HG03469 (cell line): ENCODE measurements at regions not wholly inside any gene's neighbourhood (a gene's known extent, or its start where the extent isn't known, plus 50 kb on each side); places are given as distances from the start of the nearest gene placed in this dataset.

ENCODE experiments used
- ATAC-seq: cut with Tn5 transposase; IDR thresholded peaks from one replicate; pipeline ENCODE4 v1.9.1; 2021; ENCODE audit warnings: mild to moderate bottlenecking, moderate library complexity, moderate number of reproducible peaks; ENCODE audit not compliant: unreplicated experiment

GRCh38 chr4:100130964-100131363 is 59.3 kb downstream of the DDIT4L start:
- no peak for ATAC-seq

- ATAC-seq: no peak
Measured at GRCh38 chr4:100130491-100130890, 59.8 kb downstream of the DDIT4L start.

GRCh38 chr4:100129774-100130173 is 60.5 kb downstream of the DDIT4L start:
- ATAC-seq: no peak

- ATAC-seq: no peak
Measured at GRCh38 chr4:100128338-100128737, 61.9 kb downstream of the DDIT4L start.

GRCh38 chr4:100124715-100125114 is 65.6 kb downstream of the DDIT4L start:
- ATAC-seq: no peak

- ATAC-seq: no peak
Measured at GRCh38 chr4:100118181-100118580, 72.1 kb downstream of the DDIT4L start.

- ATAC-seq: no peak
Measured at GRCh38 chr4:100117750-100118149, 72.5 kb downstream of the DDIT4L start.

GRCh38 chr4:100114909-100115308 is 75.4 kb downstream of the DDIT4L start:
- no peak for ATAC-seq

- no peak for ATAC-seq
Measured at GRCh38 chr4:100113732-100114131, 76.5 kb downstream of the DDIT4L start.

GRCh38 chr4:100113096-100113495 is 77.2 kb downstream of the DDIT4L start:
- no peak for ATAC-seq

- ATAC-seq: no peak
Measured at GRCh38 chr4:100109921-100110320, 80.3 kb downstream of the DDIT4L start.

- ATAC-seq: no peak
Measured at GRCh38 chr4:100108869-100109268, 81.4 kb downstream of the DDIT4L start.

- peak; percentile 100 for ATAC-seq
Measured at GRCh38 chr4:100106982-100107381, 83.3 kb downstream of the DDIT4L start.

- no peak for ATAC-seq
Measured at GRCh38 chr4:100103671-100104070, 86.6 kb downstream of the DDIT4L start.

GRCh38 chr4:100100985-100101384 is 89.3 kb downstream of the DDIT4L start:
- no peak for ATAC-seq

GRCh38 chr4:100099746-100100145 is 90.5 kb downstream of the DDIT4L start:
- ATAC-seq: no peak

- no peak for ATAC-seq
Measured at GRCh38 chr4:100098681-100099080, 91.6 kb downstream of the DDIT4L start.

- ATAC-seq: no peak
Measured at GRCh38 chr4:100098011-100098545, 92.2 kb downstream of the DDIT4L start.

GRCh38 chr4:100095729-100096595 is 94.3 kb downstream of the DDIT4L start:
- peak; percentile 93 for ATAC-seq

- peak; percentile 76 for ATAC-seq
Measured at GRCh38 chr4:100093091-100093866, 97.0 kb downstream of the DDIT4L start.

GRCh38 chr4:100087743-100088142 is 102.5 kb downstream of the DDIT4L start:
- ATAC-seq: no peak
